Body of pancreas (tissue), 4 donors: ENCODE measurements at regions not wholly inside any gene's neighbourhood (a gene's known extent, or its start where the extent isn't known, plus 50 kb on each side); places are given as distances from the start of the nearest gene placed in this dataset.

Experiments
- CTCF ChIP-seq, 7 experiments: fragments of 450-650 bp in 4 of 7; fragments of 200-600 bp in 3 of 7; sonication (generic) in 3 of 7; IDR thresholded peaks; one replicate each; pipeline ENCODE4 v1.5.1; 2016 to 2019; ENCODE audit warnings: antibody characterized with exemption in 7 of 7
- POLR2A ChIP-seq, 3 donors: fragments of 450-650 bp; IDR thresholded peaks; one replicate each; pipeline ENCODE4 v1.6.1; 2016; ENCODE audit warnings: antibody characterized with exemption in 3 of 3, mild to moderate bottlenecking in 2 of 3

- TF ChIP-seq POLR2A (IDR thresholded peaks at IDR 0.05) (no peak), CTCF (IDR thresholded peaks at IDR 0.05) (no peak)
Observed at GRCh38 chr10:111522141-111522540, 445.3 kb downstream of the ADRA2A start.
